ENCODE measurements at regions not wholly inside any gene's neighbourhood (a gene's known extent, or its start where the extent isn't known, plus 50 kb on each side); places are given as distances from the start of the nearest gene placed in this dataset.
"Not testable (repeated sequence)": the region's sequence is repeated elsewhere in the genome, so short reads cannot be mapped to it uniquely, and the experiment has no call there.

DNA sequence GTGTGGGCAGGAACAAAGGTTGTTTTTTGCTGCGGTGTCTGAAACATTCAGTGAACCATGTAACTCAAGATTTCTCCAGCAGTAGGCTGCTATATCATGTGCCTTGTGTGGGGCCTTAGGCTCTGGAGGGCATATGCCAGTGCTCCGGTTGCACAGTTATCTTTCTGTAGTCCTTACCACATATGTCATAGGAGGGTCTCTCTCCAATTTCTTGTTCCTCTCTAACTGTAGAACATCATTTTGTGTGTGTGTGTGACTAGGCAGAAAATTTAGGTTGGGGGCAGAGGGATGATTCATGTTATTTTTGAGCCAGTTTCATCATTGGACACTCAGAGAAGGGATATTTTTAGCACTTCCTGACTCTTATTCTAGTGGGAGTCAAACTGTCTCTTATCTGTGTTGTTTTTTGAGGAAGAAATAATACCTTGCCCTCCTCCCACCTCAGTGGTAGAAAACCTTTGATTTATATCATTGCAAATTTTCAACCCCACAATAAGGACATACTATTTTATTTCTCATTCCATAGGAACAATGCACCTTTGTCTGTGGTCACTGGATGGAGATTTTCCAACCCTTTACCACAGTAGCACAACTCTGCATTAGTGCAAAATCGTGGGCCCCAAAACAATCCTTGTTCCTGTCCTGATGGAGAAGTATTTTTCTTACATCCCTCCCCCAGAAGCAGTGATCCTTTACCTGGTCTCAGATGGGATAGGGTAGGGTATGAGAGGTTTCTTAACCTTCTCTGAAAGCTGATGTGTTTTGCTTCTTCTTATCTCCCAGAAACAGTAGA is 113.9 kb downstream of the CCDC74A start:
- DNase-seq = peak; percentile 49

GRCh38 chr2:131643180-131643579 is 115.5 kb downstream of the CCDC74A start:
- not testable (repeated sequence) for DNase-seq

DNA sequence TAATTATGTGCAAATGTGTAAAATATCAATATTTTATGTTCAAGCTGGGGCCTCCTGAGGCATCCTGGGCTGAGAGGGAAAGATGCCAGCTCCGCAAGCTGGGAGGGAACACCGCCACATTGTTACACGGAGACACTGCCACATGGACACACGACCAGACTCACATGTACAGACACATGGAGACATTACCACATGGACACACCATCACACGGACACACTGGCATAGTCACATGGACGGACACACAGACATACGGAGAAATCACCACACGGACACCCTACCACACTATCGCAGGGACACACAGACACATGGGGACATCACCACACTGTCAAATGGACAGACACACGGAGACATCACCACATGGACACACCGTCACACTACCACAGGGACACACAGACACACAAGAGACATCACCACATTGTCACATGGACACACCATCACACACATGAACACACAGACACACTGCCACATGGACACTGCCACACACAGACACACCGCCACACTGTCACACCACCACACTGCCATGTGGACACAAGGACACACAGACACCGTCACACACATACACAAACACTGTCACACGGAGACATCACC is 117.6 kb downstream of the CCDC74A start:
- DNase-seq = no peak

DNA sequence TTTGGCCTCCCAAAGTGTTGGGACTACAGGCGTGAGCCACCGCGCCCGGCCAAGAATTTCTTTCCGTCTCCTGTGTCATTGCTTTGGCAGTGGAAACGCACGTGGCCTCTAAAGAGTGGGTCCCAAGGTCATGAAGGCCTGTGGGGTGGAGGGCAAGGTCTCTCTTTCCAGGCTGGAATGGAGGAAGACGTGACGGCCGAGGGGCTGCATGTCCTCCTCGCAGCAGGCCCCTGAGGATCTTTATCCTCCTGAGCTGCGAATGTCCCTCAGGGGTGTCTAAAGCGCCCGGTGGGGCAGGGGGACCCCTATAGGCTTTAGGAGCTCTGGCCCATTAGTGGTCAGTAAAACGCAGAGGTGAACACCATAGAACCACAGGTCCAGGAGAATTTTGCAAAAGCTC is 118.5 kb downstream of the CCDC74A start:
- DNase-seq = not testable (repeated sequence)

DNA sequence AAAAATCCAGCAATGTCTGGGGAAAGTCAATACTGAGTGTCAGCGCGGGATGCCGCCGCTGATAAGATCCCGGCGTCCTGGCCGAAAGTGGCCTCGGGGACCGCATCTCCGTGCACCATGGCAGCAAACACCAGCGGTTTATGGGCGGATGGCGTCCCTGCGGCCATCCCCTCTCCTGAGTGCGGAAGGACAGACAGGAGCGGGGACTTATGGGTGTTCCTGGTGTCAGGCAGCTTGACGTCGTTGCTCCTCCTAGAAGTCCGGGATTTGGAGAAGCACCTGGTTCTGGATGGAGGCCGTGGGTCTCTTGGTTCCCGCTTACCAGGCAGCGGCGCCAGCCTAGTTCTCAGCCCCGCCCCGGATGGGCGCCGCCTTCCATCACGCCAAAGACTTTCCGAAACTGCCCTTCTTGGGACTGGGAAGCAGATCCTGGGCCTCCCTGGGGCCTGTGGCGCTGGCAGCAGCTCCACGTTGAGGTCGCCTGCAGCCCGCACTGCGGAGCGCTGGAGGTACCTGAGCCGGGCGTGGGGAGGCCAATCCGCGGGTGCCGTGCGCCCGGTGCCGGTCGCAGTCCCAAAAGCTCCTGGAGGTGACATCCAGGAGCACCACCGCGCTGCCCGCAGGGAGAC is 119.1 kb downstream of the CCDC74A start:
- no peak for DNase-seq

GRCh38 chr2:131648565-131648964 is 120.9 kb downstream of the CCDC74A start:
- not testable (repeated sequence) for DNase-seq

DNA sequence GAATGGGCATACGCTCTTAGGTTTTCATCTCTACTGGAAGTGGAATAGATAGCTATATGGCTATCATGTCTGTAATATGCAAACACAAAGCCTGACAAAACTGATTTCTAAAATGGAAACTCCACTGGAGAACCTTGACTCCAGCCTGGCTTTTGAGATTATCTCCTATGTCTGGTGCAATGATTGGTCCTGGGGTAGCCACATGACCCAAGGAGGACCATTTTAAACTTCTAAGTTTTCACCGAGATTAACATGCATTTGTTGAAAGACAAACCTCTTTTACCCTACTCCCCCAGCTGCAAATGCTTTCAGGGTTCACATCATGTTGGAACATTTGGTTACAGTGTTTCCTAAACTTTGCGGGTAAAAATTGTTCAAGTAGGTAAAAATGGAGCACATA is 124.6 kb downstream of the CCDC74A start:
- DNase-seq = not testable (repeated sequence)

GRCh38 chr2:131654107-131654506 is 126.4 kb downstream of the CCDC74A start:
- not testable (repeated sequence) for DNase-seq

DNA sequence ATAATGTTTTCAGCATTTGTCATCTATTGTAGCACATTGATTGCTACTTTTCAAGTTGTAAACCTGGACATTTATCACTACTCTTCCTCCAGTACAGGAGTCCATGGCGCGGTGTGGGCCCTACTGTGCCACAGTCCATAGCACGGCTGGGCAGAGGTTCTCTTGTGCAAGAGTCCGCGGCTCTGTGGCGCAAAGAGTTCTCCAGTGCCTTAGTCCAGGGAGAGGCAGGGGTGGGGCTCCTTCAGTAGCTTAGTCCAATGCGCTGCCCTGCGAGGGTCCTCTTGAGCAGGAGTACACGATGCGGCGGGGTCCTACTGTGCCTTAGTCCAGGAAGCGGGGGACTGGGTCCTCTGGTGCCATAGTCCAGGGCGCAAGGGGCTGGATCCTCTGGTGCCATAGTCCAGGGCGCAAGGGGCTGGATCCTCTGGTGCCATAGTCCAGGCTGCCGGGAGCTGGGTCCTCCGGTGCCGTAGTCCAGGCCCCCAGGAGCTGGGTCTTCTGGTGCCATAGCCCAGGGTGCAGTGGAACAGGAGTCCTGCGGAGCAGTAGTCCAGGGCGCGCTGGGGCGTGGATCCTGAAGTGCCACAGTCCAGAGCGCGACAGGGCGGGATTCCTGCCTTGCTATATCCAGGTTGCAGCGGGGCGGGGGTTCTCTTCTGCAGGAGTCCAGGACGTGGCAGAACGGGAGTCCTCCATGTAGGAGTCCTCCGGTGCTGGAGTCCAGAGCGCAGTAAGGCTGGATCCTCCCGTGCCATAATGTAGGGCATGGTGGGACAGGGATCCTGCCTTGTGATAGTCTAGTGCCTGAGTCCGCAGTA is 129.3 kb downstream of the CCDC74A start:
- DNase-seq = no peak

- no peak for DNase-seq
Observed at GRCh38 chr2:131657895-131658768, 130.4 kb downstream of the CCDC74A start.

- no peak for DNase-seq
Observed at GRCh38 chr2:131658769-131659131, 131.1 kb downstream of the CCDC74A start.

GRCh38 chr2:131659168-131659572 is 131.5 kb downstream of the CCDC74A start:
- DNase-seq = no peak

DNA sequence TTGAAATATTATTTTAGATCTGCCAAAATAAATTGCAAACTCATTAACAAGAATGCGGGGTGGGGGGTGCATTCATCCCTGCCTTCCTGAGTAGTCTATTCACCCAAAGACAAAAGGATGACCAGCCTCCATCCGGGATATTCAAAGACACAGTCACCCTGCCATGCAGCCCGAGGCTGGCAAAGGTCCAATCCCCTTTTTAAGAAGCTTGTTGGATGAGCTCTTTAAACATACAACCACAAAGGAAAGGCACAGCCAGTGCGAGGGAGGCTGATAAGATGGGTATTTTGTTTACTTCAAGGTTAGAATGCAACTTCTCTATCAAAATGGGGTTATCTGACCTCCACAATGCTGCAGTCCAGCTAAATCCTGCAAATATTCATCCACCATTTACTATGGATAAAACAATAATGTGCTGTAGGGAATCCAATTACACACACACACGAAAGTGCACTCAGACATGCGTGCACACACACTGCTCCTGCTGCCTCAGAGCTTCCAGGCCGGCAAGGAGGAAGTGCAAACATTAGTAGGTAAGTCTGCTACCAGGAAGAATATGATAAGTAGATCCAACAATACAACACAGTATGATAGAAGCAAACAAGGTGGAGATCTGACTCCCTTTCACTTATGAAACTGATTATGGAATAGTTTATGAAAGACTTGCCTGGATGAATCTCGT is 133.6 kb downstream of the CCDC74A start:
- DNase-seq = not testable (repeated sequence)

- DNase-seq = not testable (repeated sequence)
Observed at GRCh38 chr2:131661884-131662535, 134.3 kb downstream of the CCDC74A start.

DNA sequence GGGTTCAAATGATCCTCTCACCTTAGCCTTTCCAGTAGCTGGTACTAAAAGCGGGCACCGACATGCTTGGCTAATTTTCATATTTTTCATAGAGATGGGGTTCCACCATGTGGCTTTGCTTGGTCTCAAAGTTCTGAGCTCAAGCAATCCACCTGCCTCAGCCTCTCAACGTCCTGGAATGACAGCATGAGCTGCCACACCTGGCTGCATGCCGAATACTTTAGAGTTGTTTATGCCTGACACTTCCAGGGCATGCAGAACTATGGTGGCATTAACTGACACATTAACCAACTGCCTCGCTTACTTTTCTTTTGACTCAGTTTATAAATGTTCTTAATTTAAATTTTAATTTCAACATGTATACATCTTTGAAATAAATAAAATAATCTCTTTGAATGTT is 135.8 kb downstream of the CCDC74A start:
- not testable (repeated sequence) for DNase-seq

GRCh38 chr2:131665716-131666115 is 138.0 kb downstream of the CCDC74A start:
- not testable (repeated sequence) for DNase-seq

DNA sequence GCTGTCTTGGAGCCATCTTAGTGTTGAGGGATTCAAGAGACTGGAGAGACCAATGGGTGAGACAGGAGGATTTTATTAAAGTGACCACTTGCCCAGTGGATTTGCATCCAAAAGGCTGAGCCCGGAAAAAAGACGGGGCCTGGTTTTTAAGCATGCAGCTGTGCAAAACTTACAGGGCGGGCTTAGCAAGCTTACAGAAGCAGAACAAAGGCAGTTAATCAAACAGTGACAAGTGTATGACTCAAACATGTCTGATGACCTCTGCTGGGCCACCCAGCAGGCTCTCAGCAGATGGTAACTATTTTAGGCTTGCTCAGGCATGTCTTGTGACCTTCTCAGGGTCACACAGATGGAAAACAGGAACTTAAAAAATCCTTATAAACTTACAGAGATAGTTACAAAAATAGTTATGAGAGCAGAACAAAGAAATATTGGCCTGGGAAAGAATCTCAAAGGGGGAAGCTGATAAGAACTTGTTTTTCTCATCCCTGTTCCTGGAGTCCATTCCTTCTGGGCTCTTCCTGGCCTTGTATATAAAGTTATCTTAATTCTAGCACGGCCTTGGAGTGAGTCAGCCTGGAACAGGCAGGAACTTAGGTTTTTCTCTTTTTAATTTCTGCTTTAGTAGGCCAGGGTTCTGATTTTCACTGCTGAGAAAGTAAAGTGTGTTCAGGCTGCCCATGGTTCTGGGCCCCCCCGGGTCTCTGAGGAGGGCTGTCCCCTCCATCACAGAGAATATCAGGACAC is 141.3 kb downstream of the CCDC74A start:
- DNase-seq = not testable (repeated sequence)

- DNase-seq = peak; percentile 6
Observed at GRCh38 chr2:131671841-131672470, 144.3 kb downstream of the CCDC74A start.

All from NCI-H2227 treated with DMSO at 0.1 percent for 48 hours (cell line).